ENCODE measurements at regions not wholly inside any gene's neighbourhood (a gene's known extent, or its start where the extent isn't known, plus 50 kb on each side); places are given as distances from the start of the nearest gene placed in this dataset.

- no peak overlapping the region for H3K4me3 ChIP-seq (ENCODE audit: low read depth, low read length)
- TF ChIP-seq, protein P1, sequence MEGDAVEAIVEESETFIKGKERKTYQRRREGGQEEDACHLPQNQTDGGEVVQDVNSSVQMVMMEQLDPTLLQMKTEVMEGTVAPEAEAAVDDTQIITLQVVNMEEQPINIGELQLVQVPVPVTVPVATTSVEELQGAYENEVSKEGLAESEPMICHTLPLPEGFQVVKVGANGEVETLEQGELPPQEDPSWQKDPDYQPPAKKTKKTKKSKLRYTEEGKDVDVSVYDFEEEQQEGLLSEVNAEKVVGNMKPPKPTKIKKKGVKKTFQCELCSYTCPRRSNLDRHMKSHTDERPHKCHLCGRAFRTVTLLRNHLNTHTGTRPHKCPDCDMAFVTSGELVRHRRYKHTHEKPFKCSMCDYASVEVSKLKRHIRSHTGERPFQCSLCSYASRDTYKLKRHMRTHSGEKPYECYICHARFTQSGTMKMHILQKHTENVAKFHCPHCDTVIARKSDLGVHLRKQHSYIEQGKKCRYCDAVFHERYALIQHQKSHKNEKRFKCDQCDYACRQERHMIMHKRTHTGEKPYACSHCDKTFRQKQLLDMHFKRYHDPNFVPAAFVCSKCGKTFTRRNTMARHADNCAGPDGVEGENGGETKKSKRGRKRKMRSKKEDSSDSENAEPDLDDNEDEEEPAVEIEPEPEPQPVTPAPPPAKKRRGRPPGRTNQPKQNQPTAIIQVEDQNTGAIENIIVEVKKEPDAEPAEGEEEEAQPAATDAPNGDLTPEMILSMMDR (IDR thresholded peaks at IDR 0.05; ENCODE audit: borderline replicate concordance, insufficient read depth, low read depth, low read length) = no peak
These were observed 126.7 kb upstream of the SPATA12 start for GRCh38 chr3:56933803-56934202.

GRCh38 chr3:56932866-56933265, 127.6 kb upstream of the SPATA12 start:
- TF ChIP-seq, protein P1 (IDR thresholded peaks at IDR 0.05; ENCODE audit: borderline replicate concordance, insufficient read depth, low read depth, low read length) = no peak
- H3K4me3 ChIP-seq (ENCODE audit: low read depth, low read length) = no peak overlapping the region

DNA sequence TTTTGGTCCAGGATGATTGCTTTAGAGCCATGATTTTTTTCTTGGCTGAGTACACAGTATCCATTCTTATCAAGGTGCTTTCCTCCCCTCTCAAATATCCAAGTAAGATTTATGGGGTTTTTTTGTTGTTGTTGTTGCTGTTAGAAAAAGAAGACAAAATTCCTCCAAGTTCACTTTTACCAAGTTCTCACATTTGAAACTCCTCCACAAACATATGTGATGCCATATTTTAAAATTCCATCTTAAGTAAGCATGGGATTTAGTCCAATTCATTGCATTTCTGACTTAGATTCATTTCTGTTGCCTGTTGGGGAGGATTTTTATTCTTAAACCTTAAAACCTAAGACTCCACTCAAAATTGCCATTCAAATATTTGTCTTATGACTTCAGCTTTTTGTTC, 128.6 kb upstream of the SPATA12 start:
- TF ChIP-seq, protein P1 (IDR thresholded peaks at IDR 0.05; ENCODE audit: borderline replicate concordance, insufficient read depth, low read depth, low read length) = no peak
- H3K4me3 ChIP-seq (ENCODE audit: low read depth, low read length) = no peak overlapping the region

GRCh38 chr3:56930706-56931105, 129.0 kb upstream of the ARHGEF3 start:
- H3K4me3 ChIP-seq (ENCODE audit: low read depth, low read length) = no peak overlapping the region
- TF ChIP-seq, protein P1 (IDR thresholded peaks at IDR 0.05; ENCODE audit: borderline replicate concordance, insufficient read depth, low read depth, low read length) = no peak

GRCh38 chr3:56929809-56930615, 128.3 kb upstream of the ARHGEF3 start:
- TF ChIP-seq, protein P1 (IDR thresholded peaks at IDR 0.05; ENCODE audit: borderline replicate concordance, insufficient read depth, low read depth, low read length) = no peak
- no peak overlapping the region for H3K4me3 ChIP-seq (ENCODE audit: low read depth, low read length)

DNA sequence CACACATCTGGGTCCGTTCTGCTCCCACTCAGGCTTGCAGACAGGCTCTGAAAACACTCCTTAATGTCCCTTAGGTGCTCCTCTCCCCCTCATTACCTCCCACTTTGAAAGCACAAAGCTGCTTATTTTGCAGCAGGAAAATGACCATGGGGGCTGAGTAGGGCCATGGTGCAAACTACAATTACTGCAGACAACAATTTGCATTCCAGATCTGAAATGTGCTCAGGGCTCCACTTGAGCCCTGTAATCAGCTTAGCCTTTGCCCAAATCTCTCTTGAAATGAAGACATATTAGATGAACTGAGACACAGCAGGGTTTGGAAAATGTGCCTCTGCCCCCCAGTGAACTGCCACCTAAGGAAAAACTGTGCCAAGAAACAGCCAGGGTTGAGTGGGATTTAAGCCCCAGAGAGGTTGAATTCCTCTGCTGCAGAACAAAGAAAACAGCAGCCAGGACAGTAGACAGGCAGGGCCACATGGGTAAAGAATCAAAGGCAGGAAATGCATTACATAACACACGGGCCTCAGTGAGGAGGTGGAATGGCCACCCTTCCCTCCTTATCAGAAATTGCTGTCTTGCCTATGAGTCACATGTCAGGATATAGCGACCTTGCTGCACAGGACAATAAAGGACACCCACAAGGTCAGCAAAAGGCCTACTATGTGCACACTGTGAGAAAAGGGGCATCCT, 126.8 kb upstream of the ARHGEF3 start:
- no peak overlapping the region for H3K4me3 ChIP-seq (ENCODE audit: low read depth, low read length)
- TF ChIP-seq, protein P1 (IDR thresholded peaks at IDR 0.05; ENCODE audit: borderline replicate concordance, insufficient read depth, low read depth, low read length) = no peak

DNA sequence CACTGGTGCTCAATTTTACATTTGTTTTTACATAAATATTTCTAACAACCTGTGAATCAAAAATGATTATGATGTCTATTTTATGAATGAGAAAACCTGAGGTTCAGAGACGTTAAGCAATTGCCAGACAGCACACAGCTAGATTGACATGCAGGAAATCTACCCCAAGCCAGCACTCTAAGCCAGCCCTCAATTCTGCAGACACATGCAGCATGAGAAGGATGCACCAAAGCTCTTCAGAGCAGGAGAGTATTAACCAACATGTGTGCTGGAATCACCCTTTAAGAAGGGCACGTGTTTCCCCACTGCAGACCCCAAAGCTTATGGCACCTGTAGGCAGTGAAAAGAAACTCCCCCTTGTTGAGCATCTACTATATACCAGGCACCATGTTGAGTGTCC, 126.1 kb upstream of the ARHGEF3 start:
- TF ChIP-seq, protein P1 (IDR thresholded peaks at IDR 0.05; ENCODE audit: borderline replicate concordance, insufficient read depth, low read depth, low read length) = no peak
- H3K4me3 ChIP-seq (ENCODE audit: low read depth, low read length) = no peak overlapping the region
